PC-9 (cell line): ENCODE measurements at regions not wholly inside any gene's neighbourhood (a gene's known extent, or its start where the extent isn't known, plus 50 kb on each side); places are given as distances from the start of the nearest gene placed in this dataset.

Experiments used
- BruUV-seq: library from RNA; stranded (reverse); fragments of 400-500 nt; replicated peaks from 2 replicates; lab custom pipeline; 2021; lab: Mats Ljungman, UMichigan
- CTCF ChIA-PET: fragments of 300-600 bp; sonication (Branson Sonifier 250); formaldehyde crosslinking; loops from one replicate; lab custom pipeline; 2022; ENCODE audit warnings: antibody characterized with exemption; lab: Charles Lee
- POLR2A ChIA-PET: fragments of 300-600 bp; sonication (Branson Sonifier 250); formaldehyde crosslinking; loops from one replicate; lab custom pipeline; 2022; ENCODE audit warnings: antibody characterized with exemption; ENCODE audit not compliant: unreplicated experiment; lab: Charles Lee
- DNase-seq, 2 experiments: peaks; one replicate each; pipeline versions ENCODE4 v3.0.0 to v3.0.0-alpha.2; 2015 to 2022; ENCODE audit warnings: mixed read lengths in 1 of 2
- H2AFZ ChIP-seq: fragments of 200-600 bp; sonication (generic); 2 replicates; pipeline ENCODE4 v1.8.1; 2017; ENCODE audit warnings: antibody characterized with exemption
- H3F3A ChIP-seq: fragments of 200-600 bp; sonication (generic); 2 replicates; pipeline ENCODE4 v1.8.1; 2017; ENCODE audit warnings: antibody characterized with exemption, mild to moderate bottlenecking, low read depth; ENCODE audit not compliant: insufficient read depth
- H3K27ac ChIP-seq: fragments of 200-600 bp; sonication (generic); 2 replicates; pipeline ENCODE4 v1.6.1; 2016; ENCODE audit warnings: mixed run types
- H3K27me3 ChIP-seq: fragments of 200-600 bp; sonication (generic); 2 replicates; pipeline ENCODE4 v1.6.1; 2016; ENCODE audit warnings: low read depth, mixed run types; ENCODE audit not compliant: insufficient read depth
- H3K36me3 ChIP-seq: fragments of 200-600 bp; sonication (generic); 2 replicates; pipeline ENCODE4 v1.6.1; 2016; ENCODE audit warnings: low read depth, mixed run types
- H3K4me1 ChIP-seq: fragments of 200-600 bp; sonication (generic); replicated peaks from 2 replicates; pipeline ENCODE4 v1.6.1; 2016; ENCODE audit warnings: mixed run types; ENCODE audit not compliant: insufficient read depth
- H3K4me2 ChIP-seq: fragments of 200-600 bp; sonication (generic); 2 replicates; pipeline ENCODE4 v1.6.1; 2017; ENCODE audit warnings: mixed run types
- H3K4me3 ChIP-seq: fragments of 200-600 bp; sonication (generic); 2 replicates; pipeline ENCODE4 v1.6.1; 2016; ENCODE audit warnings: mixed run types
- H3K79me2 ChIP-seq: fragments of 200-600 bp; sonication (generic); 2 replicates; pipeline ENCODE4 v1.6.1; 2017; ENCODE audit warnings: low read depth, mixed run types
- H3K9me2 ChIP-seq: fragments of 200-600 bp; sonication (generic); 2 replicates; pipeline ENCODE4 v1.8.1; 2017; ENCODE audit warnings: mild to moderate bottlenecking; ENCODE audit not compliant: insufficient read depth
- H3K9me3 ChIP-seq: fragments of 200-600 bp; sonication (generic); 2 replicates; pipeline ENCODE4 v1.8.1; 2016; ENCODE audit warnings: low read depth; ENCODE audit not compliant: insufficient read depth
- H4K20me1 ChIP-seq: fragments of 200-600 bp; sonication (generic); 2 replicates; pipeline ENCODE4 v1.8.1; 2017; ENCODE audit not compliant: insufficient read depth
- EZH2 ChIP-seq: fragments of 200-600 bp; sonication (generic); IDR thresholded peaks from 2 replicates; pipeline ENCODE4 v1.8.0; 2017; ENCODE audit warnings: antibody characterized with exemption, low read depth
- intact Hi-C: fragments of 100-400 bp; cut with micrococcal nuclease; formaldehyde crosslinking; loops from one replicate; pipeline ENCODE4 v1.10.0; 2022; ENCODE audit not compliant: unreplicated experiment
- TF ChIP-seq, protein P1 (sequence below): fragments of 200-600 bp; sonication (generic); conservative IDR thresholded peaks from 2 replicates; pipeline ENCODE4 v1.6.1; 2017; ENCODE audit warnings: mixed run types, antibody characterized with exemption, mild to moderate bottlenecking, moderate library complexity

GRCh38 chr10:131645756-131646155 lies 255.1 kb upstream of the PPP2R2D start:
- H3K4me2 ChIP-seq, result no peak overlapping the region
- TF ChIP-seq EZH2, result no peak
- TF ChIP-seq, protein P1, sequence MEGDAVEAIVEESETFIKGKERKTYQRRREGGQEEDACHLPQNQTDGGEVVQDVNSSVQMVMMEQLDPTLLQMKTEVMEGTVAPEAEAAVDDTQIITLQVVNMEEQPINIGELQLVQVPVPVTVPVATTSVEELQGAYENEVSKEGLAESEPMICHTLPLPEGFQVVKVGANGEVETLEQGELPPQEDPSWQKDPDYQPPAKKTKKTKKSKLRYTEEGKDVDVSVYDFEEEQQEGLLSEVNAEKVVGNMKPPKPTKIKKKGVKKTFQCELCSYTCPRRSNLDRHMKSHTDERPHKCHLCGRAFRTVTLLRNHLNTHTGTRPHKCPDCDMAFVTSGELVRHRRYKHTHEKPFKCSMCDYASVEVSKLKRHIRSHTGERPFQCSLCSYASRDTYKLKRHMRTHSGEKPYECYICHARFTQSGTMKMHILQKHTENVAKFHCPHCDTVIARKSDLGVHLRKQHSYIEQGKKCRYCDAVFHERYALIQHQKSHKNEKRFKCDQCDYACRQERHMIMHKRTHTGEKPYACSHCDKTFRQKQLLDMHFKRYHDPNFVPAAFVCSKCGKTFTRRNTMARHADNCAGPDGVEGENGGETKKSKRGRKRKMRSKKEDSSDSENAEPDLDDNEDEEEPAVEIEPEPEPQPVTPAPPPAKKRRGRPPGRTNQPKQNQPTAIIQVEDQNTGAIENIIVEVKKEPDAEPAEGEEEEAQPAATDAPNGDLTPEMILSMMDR, result no peak
- no peaks in the 10 kb centered on the region for H4K20me1 ChIP-seq
- H3K4me1 ChIP-seq, result no peaks in the 10 kb centered on the region
- peaks cover 52% of the 10 kb centered on the region for H3K27me3 ChIP-seq
- H3K79me2 ChIP-seq, result no peaks in the 10 kb centered on the region
- H2AFZ ChIP-seq, result no peak overlapping the region
- no peaks in the 10 kb centered on the region for H3K9me3 ChIP-seq
- no peak overlapping the region for H3K4me3 ChIP-seq
- no peaks in the 10 kb centered on the region for H3K36me3 ChIP-seq
- no TSS peak for BruUV-seq
- ChIA-PET POLR2A (no interaction called here), CTCF (no interaction called here)
- H3K9me2 ChIP-seq, result no peaks in the 10 kb centered on the region
- DNase-seq, result no peak
- H3K27ac ChIP-seq, result no peak overlapping the region
- no peaks in the 10 kb centered on the region for H3F3A ChIP-seq
- intact Hi-C loops, result no loop called here

DNA sequence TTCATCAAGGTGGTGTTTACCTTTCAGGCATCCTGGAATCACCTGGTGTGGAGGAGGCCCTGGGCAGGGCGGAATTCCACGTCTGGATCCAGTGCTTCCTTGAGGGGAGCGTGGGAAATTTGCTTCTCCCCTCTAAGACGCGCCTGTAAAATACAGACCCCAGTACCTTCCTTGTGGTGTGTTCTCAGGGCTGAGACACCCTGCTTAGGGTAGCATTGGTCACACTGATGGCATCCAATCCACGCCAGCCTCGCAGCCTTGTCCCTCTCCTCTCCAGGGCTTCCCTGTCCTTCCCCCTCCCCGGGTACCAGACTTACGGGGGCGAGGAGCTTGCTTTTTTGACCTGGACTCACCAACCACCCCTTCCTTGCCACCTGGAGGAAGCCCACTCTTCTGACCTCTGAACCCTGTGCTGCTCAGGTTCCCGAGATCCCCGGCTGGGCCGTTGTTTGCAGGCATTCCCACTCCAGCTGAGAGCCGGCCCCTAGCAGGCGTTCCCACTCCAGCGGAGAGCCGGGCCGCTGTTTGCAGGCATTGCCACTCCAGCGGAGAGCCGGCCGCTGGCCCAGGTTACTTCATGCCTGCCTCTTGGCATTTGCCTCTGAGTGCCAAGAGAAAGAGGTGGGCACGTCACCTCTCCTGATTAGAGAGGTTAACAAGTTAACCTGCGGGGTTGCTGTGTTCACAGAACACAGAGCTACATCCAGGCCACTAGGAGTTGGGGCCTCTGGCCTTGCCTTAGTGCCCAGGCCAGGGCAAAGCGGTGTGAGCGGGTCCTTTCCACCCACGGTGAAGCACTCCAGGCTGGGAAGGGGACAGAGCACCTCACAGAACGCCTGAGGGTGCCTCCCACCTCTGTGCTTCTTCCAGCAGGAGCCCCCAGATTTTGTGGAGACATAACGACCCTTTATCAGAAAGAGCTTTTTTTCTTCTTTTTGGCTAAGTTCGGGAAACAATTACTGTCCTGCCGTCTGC lies 254.0 kb upstream of the PPP2R2D start:
- Histone ChIP-seq H4K20me1 (no peaks in the 10 kb centered on the region), H2AFZ (no peak overlapping the region), H3K4me3 (no peak overlapping the region), H3K79me2 (no peaks in the 10 kb centered on the region), H3F3A (no peaks in the 10 kb centered on the region), H3K4me1 (no peaks in the 10 kb centered on the region), H3K9me2 (no peaks in the 10 kb centered on the region), H3K9me3 (no peaks in the 10 kb centered on the region), H3K36me3 (no peaks in the 10 kb centered on the region), H3K27me3 (peaks cover 56% of the 10 kb centered on the region), H3K4me2 (no peak overlapping the region), H3K27ac (no peak overlapping the region)
- intact Hi-C loops, result no loop called here
- ChIA-PET CTCF (no interaction called here), POLR2A (no interaction called here)
- no TSS peak for BruUV-seq
- DNase-seq, result no peak
- TF ChIP-seq, protein P1, result no peak
- TF ChIP-seq EZH2, result no peak

- no TSS peak for BruUV-seq
- Histone ChIP-seq H3K9me2 (no peaks in the 10 kb centered on the region), H3K4me2 (no peak overlapping the region), H3F3A (no peaks in the 10 kb centered on the region), H3K4me3 (no peak overlapping the region), H3K27ac (no peak overlapping the region), H3K4me1 (no peaks in the 10 kb centered on the region), H2AFZ (no peak overlapping the region), H3K36me3 (no peaks in the 10 kb centered on the region), H4K20me1 (no peaks in the 10 kb centered on the region), H3K27me3 (peaks cover 59% of the 10 kb centered on the region), H3K9me3 (no peaks in the 10 kb centered on the region), H3K79me2 (no peaks in the 10 kb centered on the region)
- intact Hi-C loops, result no loop called here
- ChIA-PET POLR2A (no interaction called here), CTCF (no interaction called here)
- DNase-seq, result no peak
- TF ChIP-seq, protein P1, result no peak
- no peak for TF ChIP-seq EZH2
Measured at GRCh38 chr10:131647789-131648188, 253.0 kb upstream of the PPP2R2D start.
